ENCODE measurements at regions not wholly inside any gene's neighbourhood (a gene's known extent, or its start where the extent isn't known, plus 50 kb on each side); places are given as distances from the start of the nearest gene placed in this dataset.

DNA sequence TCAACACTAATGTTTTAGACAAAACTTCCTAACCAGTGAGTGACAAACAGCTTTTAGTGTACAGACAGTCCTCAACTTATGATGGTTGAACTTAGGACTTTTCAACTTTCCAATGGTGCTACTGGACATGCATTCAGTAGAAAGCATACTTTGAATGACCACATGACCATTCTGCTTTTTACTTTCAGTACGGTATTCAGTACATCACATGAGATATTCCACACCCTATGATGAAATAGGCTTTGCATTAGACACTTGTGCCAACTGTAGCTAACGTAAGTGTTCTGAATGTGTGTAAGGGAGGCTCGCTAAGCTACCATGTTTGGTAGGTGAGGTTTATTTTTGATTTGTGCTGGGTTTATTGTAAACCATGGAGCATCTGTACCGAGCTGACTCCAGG, 113.7 kb downstream of the WNT7A start:
- peaks cover 7% of the 10 kb centered on the region; the same call in 2 of the 3 replicates for H3K9me3 Mint-ChIP-seq

More for the DNA sequence above, 113.7 kb downstream of the WNT7A start:
- Mint-ChIP-seq H3K27ac (no peak overlapping the region), H3K4me3 (no peak overlapping the region), H3K36me3 (ENCODE audit: low read depth) (no peaks in the 10 kb centered on the region), H3K4me1 (peaks cover 25% of the 10 kb centered on the region), H3K27me3 (ENCODE audit: insufficient read depth, low read depth, poor library complexity) (peaks cover 5% of the 10 kb centered on the region)
- no peaks in the 10 kb centered on the region for H3F3A ChIP-seq (replicated peaks; ENCODE audit: low read depth)
- H3K79me2 ChIP-seq (replicated peaks; ENCODE audit: insufficient read depth) = no peaks in the 10 kb centered on the region
- no peaks in the 10 kb centered on the region for H3K27me3 ChIP-seq (ENCODE audit: insufficient read depth)
- DNase-seq (ENCODE audit: low spot score) = no peak
- ATAC-seq = no peak
- H3K27ac ChIP-seq (ENCODE audit: low read depth) = no peak overlapping the region
- peaks cover 13% of the 10 kb centered on the region for H3K4me1 ChIP-seq (ENCODE audit: insufficient read depth)
- H4K20me1 ChIP-seq (replicated peaks; ENCODE audit: insufficient read depth) = no peaks in the 10 kb centered on the region
- no peak overlapping the region for H3K4me3 ChIP-seq
- TF ChIP-seq STAT1 (IDR thresholded peaks at IDR 0.05; ENCODE audit: unreplicated experiment) = no peak
- no peak for TF ChIP-seq EZH2 (IDR thresholded peaks at IDR 0.05; ENCODE audit: low read depth, unreplicated experiment)
- TF ChIP-seq, protein P1, sequence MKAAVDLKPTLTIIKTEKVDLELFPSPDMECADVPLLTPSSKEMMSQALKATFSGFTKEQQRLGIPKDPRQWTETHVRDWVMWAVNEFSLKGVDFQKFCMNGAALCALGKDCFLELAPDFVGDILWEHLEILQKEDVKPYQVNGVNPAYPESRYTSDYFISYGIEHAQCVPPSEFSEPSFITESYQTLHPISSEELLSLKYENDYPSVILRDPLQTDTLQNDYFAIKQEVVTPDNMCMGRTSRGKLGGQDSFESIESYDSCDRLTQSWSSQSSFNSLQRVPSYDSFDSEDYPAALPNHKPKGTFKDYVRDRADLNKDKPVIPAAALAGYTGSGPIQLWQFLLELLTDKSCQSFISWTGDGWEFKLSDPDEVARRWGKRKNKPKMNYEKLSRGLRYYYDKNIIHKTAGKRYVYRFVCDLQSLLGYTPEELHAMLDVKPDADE (IDR thresholded peaks at IDR 0.05) = no peak
- TF ChIP-seq POLR2AphosphoS5 (IDR thresholded peaks at IDR 0.05; ENCODE audit: low read depth) = no peak
- TF ChIP-seq ZNF331 (CRISPR knock-in tag; IDR thresholded peaks at IDR 0.05; ENCODE audit: low read depth) = no peak
- no peak for TF ChIP-seq NANOG (IDR thresholded peaks at IDR 0.05; ENCODE audit: borderline replicate concordance)
- TF ChIP-seq EZH2phosphoT487 (IDR thresholded peaks at IDR 0.05; ENCODE audit: unreplicated experiment) = no peak
- TF ChIP-seq, protein P2, sequence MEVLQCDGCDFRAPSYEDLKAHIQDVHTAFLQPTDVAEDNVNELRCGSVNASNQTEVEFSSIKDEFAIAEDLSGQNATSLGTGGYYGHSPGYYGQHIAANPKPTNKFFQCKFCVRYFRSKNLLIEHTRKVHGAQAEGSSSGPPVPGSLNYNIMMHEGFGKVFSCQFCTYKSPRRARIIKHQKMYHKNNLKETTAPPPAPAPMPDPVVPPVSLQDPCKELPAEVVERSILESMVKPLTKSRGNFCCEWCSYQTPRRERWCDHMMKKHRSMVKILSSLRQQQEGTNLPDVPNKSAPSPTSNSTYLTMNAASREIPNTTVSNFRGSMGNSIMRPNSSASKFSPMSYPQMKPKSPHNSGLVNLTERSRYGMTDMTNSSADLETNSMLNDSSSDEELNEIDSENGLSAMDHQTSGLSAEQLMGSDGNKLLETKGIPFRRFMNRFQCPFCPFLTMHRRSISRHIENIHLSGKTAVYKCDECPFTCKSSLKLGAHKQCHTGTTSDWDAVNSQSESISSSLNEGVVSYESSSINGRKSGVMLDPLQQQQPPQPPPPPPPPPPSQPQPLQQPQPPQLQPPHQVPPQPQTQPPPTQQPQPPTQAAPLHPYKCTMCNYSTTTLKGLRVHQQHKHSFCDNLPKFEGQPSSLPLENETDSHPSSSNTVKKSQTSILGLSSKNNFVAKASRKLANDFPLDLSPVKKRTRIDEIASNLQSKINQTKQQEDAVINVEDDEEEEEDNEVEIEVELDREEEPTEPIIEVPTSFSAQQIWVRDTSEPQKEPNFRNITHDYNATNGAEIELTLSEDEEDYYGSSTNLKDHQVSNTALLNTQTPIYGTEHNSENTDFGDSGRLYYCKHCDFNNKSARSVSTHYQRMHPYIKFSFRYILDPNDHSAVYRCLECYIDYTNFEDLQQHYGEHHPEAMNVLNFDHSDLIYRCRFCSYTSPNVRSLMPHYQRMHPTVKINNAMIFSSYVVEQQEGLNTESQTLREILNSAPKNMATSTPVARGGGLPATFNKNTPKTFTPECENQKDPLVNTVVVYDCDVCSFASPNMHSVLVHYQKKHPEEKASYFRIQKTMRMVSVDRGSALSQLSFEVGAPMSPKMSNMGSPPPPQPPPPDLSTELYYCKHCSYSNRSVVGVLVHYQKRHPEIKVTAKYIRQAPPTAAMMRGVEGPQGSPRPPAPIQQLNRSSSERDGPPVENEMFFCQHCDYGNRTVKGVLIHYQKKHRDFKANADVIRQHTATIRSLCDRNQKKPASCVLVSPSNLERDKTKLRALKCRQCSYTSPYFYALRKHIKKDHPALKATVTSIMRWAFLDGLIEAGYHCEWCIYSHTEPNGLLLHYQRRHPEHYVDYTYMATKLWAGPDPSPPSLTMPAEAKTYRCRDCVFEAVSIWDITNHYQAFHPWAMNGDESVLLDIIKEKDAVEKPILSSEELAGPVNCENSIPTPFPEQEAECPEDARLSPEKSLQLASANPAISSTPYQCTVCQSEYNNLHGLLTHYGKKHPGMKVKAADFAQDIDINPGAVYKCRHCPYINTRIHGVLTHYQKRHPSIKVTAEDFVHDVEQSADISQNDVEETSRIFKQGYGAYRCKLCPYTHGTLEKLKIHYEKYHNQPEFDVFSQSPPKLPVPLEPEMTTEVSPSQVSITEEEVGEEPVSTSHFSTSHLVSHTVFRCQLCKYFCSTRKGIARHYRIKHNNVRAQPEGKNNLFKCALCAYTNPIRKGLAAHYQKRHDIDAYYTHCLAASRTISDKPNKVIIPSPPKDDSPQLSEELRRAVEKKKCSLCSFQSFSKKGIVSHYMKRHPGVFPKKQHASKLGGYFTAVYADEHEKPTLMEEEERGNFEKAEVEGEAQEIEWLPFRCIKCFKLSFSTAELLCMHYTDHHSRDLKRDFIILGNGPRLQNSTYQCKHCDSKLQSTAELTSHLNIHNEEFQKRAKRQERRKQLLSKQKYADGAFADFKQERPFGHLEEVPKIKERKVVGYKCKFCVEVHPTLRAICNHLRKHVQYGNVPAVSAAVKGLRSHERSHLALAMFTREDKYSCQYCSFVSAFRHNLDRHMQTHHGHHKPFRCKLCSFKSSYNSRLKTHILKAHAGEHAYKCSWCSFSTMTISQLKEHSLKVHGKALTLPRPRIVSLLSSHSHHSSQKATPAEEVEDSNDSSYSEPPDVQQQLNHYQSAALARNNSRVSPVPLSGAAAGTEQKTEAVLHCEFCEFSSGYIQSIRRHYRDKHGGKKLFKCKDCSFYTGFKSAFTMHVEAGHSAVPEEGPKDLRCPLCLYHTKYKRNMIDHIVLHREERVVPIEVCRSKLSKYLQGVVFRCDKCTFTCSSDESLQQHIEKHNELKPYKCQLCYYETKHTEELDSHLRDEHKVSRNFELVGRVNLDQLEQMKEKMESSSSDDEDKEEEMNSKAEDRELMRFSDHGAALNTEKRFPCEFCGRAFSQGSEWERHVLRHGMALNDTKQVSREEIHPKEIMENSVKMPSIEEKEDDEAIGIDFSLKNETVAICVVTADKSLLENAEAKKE (CRISPR knock-in tag; IDR thresholded peaks at IDR 0.05) = no peak
- TF ChIP-seq CREB1 (CRISPR knock-in tag; IDR thresholded peaks at IDR 0.05; ENCODE audit: low read depth) = no peak
- TF ChIP-seq, protein P3, sequence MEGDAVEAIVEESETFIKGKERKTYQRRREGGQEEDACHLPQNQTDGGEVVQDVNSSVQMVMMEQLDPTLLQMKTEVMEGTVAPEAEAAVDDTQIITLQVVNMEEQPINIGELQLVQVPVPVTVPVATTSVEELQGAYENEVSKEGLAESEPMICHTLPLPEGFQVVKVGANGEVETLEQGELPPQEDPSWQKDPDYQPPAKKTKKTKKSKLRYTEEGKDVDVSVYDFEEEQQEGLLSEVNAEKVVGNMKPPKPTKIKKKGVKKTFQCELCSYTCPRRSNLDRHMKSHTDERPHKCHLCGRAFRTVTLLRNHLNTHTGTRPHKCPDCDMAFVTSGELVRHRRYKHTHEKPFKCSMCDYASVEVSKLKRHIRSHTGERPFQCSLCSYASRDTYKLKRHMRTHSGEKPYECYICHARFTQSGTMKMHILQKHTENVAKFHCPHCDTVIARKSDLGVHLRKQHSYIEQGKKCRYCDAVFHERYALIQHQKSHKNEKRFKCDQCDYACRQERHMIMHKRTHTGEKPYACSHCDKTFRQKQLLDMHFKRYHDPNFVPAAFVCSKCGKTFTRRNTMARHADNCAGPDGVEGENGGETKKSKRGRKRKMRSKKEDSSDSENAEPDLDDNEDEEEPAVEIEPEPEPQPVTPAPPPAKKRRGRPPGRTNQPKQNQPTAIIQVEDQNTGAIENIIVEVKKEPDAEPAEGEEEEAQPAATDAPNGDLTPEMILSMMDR (conservative IDR thresholded peaks at IDR 0.05; ENCODE audit: low read depth in 2 of 2) = no peak
- TF ChIP-seq, protein P4, sequence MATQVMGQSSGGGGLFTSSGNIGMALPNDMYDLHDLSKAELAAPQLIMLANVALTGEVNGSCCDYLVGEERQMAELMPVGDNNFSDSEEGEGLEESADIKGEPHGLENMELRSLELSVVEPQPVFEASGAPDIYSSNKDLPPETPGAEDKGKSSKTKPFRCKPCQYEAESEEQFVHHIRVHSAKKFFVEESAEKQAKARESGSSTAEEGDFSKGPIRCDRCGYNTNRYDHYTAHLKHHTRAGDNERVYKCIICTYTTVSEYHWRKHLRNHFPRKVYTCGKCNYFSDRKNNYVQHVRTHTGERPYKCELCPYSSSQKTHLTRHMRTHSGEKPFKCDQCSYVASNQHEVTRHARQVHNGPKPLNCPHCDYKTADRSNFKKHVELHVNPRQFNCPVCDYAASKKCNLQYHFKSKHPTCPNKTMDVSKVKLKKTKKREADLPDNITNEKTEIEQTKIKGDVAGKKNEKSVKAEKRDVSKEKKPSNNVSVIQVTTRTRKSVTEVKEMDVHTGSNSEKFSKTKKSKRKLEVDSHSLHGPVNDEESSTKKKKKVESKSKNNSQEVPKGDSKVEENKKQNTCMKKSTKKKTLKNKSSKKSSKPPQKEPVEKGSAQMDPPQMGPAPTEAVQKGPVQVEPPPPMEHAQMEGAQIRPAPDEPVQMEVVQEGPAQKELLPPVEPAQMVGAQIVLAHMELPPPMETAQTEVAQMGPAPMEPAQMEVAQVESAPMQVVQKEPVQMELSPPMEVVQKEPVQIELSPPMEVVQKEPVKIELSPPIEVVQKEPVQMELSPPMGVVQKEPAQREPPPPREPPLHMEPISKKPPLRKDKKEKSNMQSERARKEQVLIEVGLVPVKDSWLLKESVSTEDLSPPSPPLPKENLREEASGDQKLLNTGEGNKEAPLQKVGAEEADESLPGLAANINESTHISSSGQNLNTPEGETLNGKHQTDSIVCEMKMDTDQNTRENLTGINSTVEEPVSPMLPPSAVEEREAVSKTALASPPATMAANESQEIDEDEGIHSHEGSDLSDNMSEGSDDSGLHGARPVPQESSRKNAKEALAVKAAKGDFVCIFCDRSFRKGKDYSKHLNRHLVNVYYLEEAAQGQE (IDR thresholded peaks at IDR 0.05; ENCODE audit: unreplicated experiment) = no peak
- TF ChIP-seq JUNB (IDR thresholded peaks at IDR 0.05; ENCODE audit: unreplicated experiment) = no peak
- no peak for TF ChIP-seq ZNF114 (CRISPR knock-in tag; IDR thresholded peaks at IDR 0.05)
- no peak overlapping the region for H2AFZ ChIP-seq
- no peak overlapping the region for H3K4me2 ChIP-seq
- H3K36me3 ChIP-seq (ENCODE audit: insufficient read depth) = no peaks in the 10 kb centered on the region
- no peaks in the 10 kb centered on the region for H3K9me2 ChIP-seq (ENCODE audit: insufficient read depth)

All from GM23338 (cell line).